Myocyte (in vitro differentiated cells): ENCODE measurements at regions not wholly inside any gene's neighbourhood (a gene's known extent, or its start where the extent isn't known, plus 50 kb on each side); places are given as distances from the start of the nearest gene placed in this dataset.

ENCODE experiments used
- DNase-seq: peaks from one replicate; pipeline ENCODE4 v3.0.0-alpha.2; 2012; ENCODE audit warnings: low read depth

- no peak for DNase-seq
These were observed 98.4 kb upstream of the NCKAP5 start for GRCh38 chr2:133666621-133667020.

GRCh38 chr2:133667085-133667484 lies 98.8 kb upstream of the NCKAP5 start:
- DNase-seq = no peak

- DNase-seq = no peak
These were observed 99.7 kb upstream of the NCKAP5 start for GRCh38 chr2:133667968-133668367.

GRCh38 chr2:133668547-133668946 lies 100.3 kb upstream of the NCKAP5 start:
- DNase-seq = no peak

- DNase-seq = no peak
These were observed 105.1 kb upstream of the NCKAP5 start for GRCh38 chr2:133673305-133673905.

- no peak for DNase-seq
These were observed 105.8 kb upstream of the NCKAP5 start for GRCh38 chr2:133674066-133674432.

GRCh38 chr2:133674433-133675331 lies 106.4 kb upstream of the NCKAP5 start:
- peak; percentile 77 for DNase-seq

GRCh38 chr2:133676392-133677130 lies 108.3 kb upstream of the NCKAP5 start:
- DNase-seq = peak; percentile 9

GRCh38 chr2:133680343-133681049 lies 112.2 kb upstream of the NCKAP5 start:
- peak; percentile 3 for DNase-seq

- no peak for DNase-seq
These were observed 114.1 kb upstream of the NCKAP5 start for GRCh38 chr2:133682347-133682746.

- no peak for DNase-seq
These were observed 114.6 kb upstream of the NCKAP5 start for GRCh38 chr2:133682906-133683305.

- DNase-seq = no peak
These were observed 117.5 kb upstream of the NCKAP5 start for GRCh38 chr2:133685636-133686215.

GRCh38 chr2:133690780-133691179 lies 122.5 kb upstream of the NCKAP5 start:
- no peak for DNase-seq

- no peak for DNase-seq
These were observed 123.1 kb upstream of the NCKAP5 start for GRCh38 chr2:133691336-133691735.

GRCh38 chr2:133705287-133705686 lies 137.0 kb upstream of the NCKAP5 start:
- DNase-seq = no peak

GRCh38 chr2:133710613-133711012 lies 142.3 kb upstream of the NCKAP5 start:
- DNase-seq = no peak

GRCh38 chr2:133711201-133711600 lies 142.9 kb upstream of the NCKAP5 start:
- no peak for DNase-seq

- DNase-seq = no peak
These were observed 143.5 kb upstream of the NCKAP5 start for GRCh38 chr2:133711806-133712205.

- no peak for DNase-seq
These were observed 144.1 kb upstream of the NCKAP5 start for GRCh38 chr2:133712369-133712768.

GRCh38 chr2:133713049-133713580 lies 144.9 kb upstream of the NCKAP5 start:
- DNase-seq = no peak

- no peak for DNase-seq
These were observed 147.9 kb upstream of the NCKAP5 start for GRCh38 chr2:133716166-133716565.
